ENCODE measurements at regions not wholly inside any gene's neighbourhood (a gene's known extent, or its start where the extent isn't known, plus 50 kb on each side); places are given as distances from the start of the nearest gene placed in this dataset.
A peak's percentile ranks its signal among the peaks of the same experiment; 100 is the strongest.

GRCh38 chr16:9251026-9251425 is 159.6 kb downstream of the HAPSTR1 start:
- no peak for DNase-seq (ENCODE audit: low read depth in 3 of 3)

- no peak for DNase-seq (ENCODE audit: low read depth in 3 of 3)
These were observed 163.4 kb downstream of the HAPSTR1 start for GRCh38 chr16:9254863-9255262.

GRCh38 chr16:9256196-9256595 is 164.8 kb downstream of the HAPSTR1 start:
- DNase-seq (ENCODE audit: low read depth in 3 of 3): peak in 1 of 3 experiments; percentile 1

DNA sequence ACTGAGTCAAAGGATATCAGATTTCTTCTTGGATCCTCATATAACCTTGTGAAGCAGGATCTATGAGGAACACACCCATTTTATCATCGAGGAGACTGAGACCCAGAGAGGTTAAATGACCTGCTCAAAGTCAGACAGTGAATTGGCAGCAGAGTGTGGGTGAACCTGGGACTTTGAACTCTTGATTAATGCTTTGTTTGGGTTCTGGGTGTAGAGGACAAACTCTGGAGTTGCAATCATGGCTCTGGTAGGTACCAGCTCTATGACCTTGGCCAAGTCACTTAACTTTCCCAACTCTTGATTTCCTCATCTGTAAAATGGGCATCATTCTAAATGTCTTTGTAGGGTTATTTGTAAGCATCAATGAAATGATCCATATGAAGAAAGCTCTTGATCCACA is 166.4 kb downstream of the HAPSTR1 start:
- DNase-seq (ENCODE audit: low read depth in 3 of 3): no peak

- DNase-seq (ENCODE audit: low read depth in 3 of 3): no peak
These were observed 167.1 kb downstream of the HAPSTR1 start for GRCh38 chr16:9258423-9259051.

- no peak for DNase-seq (ENCODE audit: low read depth in 3 of 3)
These were observed 168.6 kb downstream of the HAPSTR1 start for GRCh38 chr16:9259914-9260608.

- DNase-seq (ENCODE audit: low read depth in 3 of 3): no peak
These were observed 169.2 kb downstream of the HAPSTR1 start for GRCh38 chr16:9260666-9261065.

- no peak for DNase-seq (ENCODE audit: low read depth in 3 of 3)
These were observed 169.9 kb downstream of the HAPSTR1 start for GRCh38 chr16:9261376-9261775.

GRCh38 chr16:9262941-9263715 is 171.7 kb downstream of the HAPSTR1 start:
- no peak for DNase-seq (ENCODE audit: low read depth in 3 of 3)

GRCh38 chr16:9264067-9264466 is 172.6 kb downstream of the HAPSTR1 start:
- DNase-seq (ENCODE audit: low read depth in 3 of 3): no peak

GRCh38 chr16:9268446-9268845 is 177.0 kb downstream of the HAPSTR1 start:
- no peak for DNase-seq (ENCODE audit: low read depth in 3 of 3)

DNA sequence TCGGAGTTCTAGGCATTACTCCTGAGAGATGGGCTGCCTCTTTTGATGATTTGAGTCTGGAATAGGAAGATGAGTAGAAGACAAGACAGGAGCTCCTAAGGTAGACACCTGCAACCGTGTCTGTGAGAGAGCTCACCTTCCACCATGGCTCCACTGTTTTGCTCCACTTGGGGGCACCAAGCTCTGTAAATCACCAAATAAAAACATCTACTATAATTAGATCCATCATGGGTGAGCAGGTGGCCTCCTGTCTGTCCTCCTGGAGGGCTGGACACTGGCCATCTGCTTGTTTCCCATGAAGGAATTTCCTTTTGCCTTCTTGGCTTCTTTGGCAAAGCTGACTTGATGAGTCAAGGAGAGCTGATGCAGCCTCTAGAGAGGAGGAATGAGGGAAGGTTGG is 179.0 kb downstream of the HAPSTR1 start:
- no peak for DNase-seq (ENCODE audit: low read depth in 3 of 3)

GRCh38 chr16:9270941-9271340 is 179.5 kb downstream of the HAPSTR1 start:
- DNase-seq (ENCODE audit: low read depth in 3 of 3): no peak

DNA sequence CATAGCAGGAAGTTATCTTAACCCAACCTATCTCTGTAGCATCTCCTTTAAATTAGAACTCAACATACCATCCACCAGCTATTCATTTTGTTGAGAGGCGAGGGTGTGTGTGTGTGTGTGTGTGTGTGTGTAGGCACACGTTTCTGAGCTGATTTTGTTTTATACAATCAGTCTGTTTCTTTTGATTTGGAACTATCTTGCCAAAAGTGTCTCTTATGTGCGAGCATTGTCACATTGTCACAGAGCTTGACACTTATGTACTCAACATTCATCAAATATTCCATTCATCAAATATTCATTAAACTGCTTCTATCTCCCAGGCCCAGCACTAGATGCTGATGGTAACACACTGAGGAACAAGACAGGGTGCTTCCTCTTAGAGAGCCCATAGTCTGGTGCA is 180.4 kb downstream of the HAPSTR1 start:
- no peak for DNase-seq (ENCODE audit: low read depth in 3 of 3)

DNA sequence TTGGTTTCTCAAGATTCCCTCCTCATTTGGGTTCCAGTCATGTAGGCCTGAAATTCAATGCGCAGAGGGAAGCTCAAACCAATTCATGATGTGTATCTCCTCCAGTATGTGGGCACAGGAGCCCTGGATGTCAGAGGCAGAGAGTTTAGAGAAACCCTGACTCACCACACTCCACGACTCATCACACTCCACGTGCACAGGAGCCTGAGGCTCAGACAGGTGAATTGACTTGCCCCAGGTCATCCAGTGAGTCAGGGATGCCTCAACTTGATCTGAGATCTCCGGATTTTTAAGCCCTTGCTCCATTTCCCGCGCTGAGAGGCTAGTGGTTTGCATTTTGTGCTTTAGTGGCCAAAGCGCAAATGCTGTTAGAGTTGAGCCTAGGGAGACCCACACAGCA is 183.9 kb downstream of the HAPSTR1 start:
- no peak for DNase-seq (ENCODE audit: low read depth in 3 of 3)

DNA sequence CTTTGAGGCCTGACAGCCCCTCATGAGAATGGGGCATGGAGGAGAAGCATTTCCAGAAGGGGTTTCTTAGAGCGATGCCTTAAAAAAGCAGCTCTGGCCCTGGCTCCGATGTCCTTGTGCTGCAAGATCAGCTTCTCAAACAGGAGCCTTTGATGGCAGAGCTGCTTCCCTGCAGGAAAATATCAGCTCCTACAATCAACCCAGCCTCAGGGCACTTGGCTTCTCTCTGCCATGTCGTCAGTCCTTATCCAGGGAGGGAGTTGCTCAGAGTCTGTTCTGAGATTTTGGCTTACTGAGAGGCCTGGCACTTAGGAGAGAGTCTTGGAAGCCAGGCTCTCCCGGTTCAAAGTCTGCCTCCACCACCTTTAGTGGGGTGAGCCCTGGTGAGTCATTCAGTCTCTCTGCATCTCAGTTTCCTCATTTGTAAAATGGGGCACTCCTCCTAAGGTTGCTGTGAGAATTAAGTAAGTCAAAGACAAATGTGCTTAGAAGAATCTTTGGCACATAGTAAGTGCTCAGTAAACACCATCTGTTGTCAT is 184.4 kb downstream of the HAPSTR1 start:
- no peak for DNase-seq (ENCODE audit: low read depth in 3 of 3)

- DNase-seq (ENCODE audit: low read depth in 3 of 3): no peak
These were observed 188.0 kb downstream of the HAPSTR1 start for GRCh38 chr16:9279291-9280068.

- DNase-seq (ENCODE audit: low read depth in 3 of 3): no peak
These were observed 188.6 kb downstream of the HAPSTR1 start for GRCh38 chr16:9280069-9280466.

- DNase-seq (ENCODE audit: low read depth in 3 of 3): no peak
These were observed 195.5 kb downstream of the HAPSTR1 start for GRCh38 chr16:9286930-9287329.

DNA sequence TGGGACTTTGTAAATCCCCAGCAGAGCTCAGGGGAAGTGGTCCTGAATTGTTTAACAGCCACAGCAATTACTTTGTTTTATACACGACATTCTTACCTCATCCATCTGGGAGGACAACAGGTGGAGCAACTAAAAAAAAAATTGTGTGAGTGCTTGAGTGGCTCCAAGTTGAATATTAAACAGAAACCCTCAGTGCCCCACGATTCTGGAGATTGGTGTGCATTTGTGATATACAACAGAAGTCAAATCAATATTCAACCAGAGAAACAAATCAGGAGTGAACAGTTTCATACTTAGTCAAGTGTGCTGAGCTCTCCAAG is 204.8 kb downstream of the HAPSTR1 start:
- no peak for DNase-seq (ENCODE audit: low read depth in 3 of 3)

GRCh38 chr16:9297437-9298113 is 206.1 kb downstream of the HAPSTR1 start:
- DNase-seq (ENCODE audit: low read depth in 3 of 3): no peak
